ENCODE measurements at regions not wholly inside any gene's neighbourhood (a gene's known extent, or its start where the extent isn't known, plus 50 kb on each side); places are given as distances from the start of the nearest gene placed in this dataset.

- no peak for TF ChIP-seq TARDBP (IDR thresholded peaks at IDR 0.05)
- TF ChIP-seq ARNT (IDR thresholded peaks at IDR 0.05) = no peak
- no peak for TF ChIP-seq ELF4 (IDR thresholded peaks at IDR 0.05)
- no peak for TF ChIP-seq SP1 (IDR thresholded peaks at IDR 0.05)
Measured at GRCh38 chr18:75517286-75517685, 89.8 kb upstream of the SMIM21 start.
